ENCODE measurements at regions not wholly inside any gene's neighbourhood (a gene's known extent, or its start where the extent isn't known, plus 50 kb on each side); places are given as distances from the start of the nearest gene placed in this dataset.

DNA sequence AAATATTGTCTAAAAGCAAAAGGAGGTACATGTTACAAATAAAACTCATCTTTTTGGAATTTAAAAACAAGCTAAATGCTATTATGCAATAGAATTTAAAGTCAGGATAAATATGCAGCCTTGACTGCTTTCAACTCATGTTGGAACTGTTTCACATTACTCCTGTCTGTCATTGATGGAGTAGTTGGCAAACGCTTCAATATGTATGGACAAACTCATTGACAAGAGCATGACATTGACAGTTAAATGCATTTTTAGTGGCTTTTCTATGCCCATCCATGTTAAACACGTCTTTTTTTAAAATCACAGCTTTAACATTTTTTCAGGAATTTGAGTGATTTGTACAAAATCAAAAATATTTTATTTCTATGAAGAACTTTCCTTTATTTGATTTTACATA is 1560.5 kb downstream of the KCNT2 start:
- H3K9me3 Mint-ChIP-seq = no peaks in the 10 kb centered on the region
- no peak for DNase-seq
- no peak overlapping the region for H3K27ac Mint-ChIP-seq
- H3K4me1 Mint-ChIP-seq (ENCODE audit: low read depth) = no peaks in the 10 kb centered on the region
- CTCF ChIA-PET = no interaction called here
- no peaks in the 10 kb centered on the region for H3K27me3 Mint-ChIP-seq
- ATAC-seq = no peak
- POLR2A ChIA-PET = no interaction called here
- no peak overlapping the region for H3K4me3 Mint-ChIP-seq
- no peaks in the 10 kb centered on the region for H3K36me3 Mint-ChIP-seq (ENCODE audit: low read depth)
- TF ChIP-seq, protein P1, sequence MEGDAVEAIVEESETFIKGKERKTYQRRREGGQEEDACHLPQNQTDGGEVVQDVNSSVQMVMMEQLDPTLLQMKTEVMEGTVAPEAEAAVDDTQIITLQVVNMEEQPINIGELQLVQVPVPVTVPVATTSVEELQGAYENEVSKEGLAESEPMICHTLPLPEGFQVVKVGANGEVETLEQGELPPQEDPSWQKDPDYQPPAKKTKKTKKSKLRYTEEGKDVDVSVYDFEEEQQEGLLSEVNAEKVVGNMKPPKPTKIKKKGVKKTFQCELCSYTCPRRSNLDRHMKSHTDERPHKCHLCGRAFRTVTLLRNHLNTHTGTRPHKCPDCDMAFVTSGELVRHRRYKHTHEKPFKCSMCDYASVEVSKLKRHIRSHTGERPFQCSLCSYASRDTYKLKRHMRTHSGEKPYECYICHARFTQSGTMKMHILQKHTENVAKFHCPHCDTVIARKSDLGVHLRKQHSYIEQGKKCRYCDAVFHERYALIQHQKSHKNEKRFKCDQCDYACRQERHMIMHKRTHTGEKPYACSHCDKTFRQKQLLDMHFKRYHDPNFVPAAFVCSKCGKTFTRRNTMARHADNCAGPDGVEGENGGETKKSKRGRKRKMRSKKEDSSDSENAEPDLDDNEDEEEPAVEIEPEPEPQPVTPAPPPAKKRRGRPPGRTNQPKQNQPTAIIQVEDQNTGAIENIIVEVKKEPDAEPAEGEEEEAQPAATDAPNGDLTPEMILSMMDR (IDR thresholded peaks at IDR 0.05) = no peak
- intact Hi-C loops (cut with micrococcal nuclease) = no loop called here

DNA sequence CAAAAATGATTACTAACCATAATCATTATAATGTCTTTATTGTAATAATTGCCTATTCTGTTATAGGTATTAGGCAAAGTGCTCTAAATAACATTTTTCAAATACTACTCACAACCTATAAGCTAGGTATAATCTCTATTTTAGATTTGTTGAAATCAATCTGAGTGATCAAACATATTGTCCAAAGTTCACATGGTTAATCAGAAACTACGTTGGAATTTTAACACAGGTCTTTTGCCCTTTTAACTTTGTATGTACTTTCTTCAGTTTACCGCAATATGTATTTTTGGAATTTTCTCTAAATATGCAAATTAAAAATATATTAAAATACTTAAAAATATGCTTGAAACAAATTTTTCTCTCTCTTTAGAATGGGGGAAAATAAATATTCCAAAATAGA is 1563.2 kb downstream of the KCNT2 start:
- H3K27me3 Mint-ChIP-seq = no peaks in the 10 kb centered on the region
- no peaks in the 10 kb centered on the region for H3K36me3 Mint-ChIP-seq (ENCODE audit: low read depth)
- DNase-seq (no peak), ATAC-seq (no peak)
- H3K4me1 Mint-ChIP-seq (ENCODE audit: low read depth) = no peaks in the 10 kb centered on the region
- no peaks in the 10 kb centered on the region for H3K9me3 Mint-ChIP-seq
- TF ChIP-seq, protein P1 (IDR thresholded peaks at IDR 0.05) = no peak
- ChIA-PET POLR2A (no interaction called here), CTCF (no interaction called here)
- intact Hi-C loops (cut with micrococcal nuclease) = no loop called here
- H3K27ac Mint-ChIP-seq = no peak overlapping the region
- no peak overlapping the region for H3K4me3 Mint-ChIP-seq

DNA sequence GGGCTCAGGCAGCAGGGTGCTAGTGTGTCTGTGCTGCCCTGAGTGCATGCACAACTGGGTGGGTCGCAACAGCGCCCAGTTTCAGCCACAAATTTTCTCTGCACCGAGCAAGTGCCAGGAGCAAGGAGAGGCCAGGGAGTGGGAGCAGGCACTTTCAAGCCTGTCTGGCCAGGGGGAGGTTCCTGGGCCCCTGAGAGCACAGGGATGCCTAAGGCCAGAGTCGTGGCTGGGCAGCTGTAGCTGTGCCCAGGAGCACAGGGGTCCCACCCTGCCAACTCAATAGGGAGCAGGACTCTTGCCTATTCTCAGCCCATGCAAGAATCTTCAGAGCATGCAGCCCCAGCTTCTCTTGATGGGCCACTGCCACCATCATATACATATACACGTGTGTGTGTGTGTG is 1577.4 kb downstream of the KCNT2 start:
- Mint-ChIP-seq H3K9me3 (peaks cover 2% of the 10 kb centered on the region), H3K27ac (no peak overlapping the region), H3K4me3 (no peak overlapping the region), H3K36me3 (ENCODE audit: low read depth) (no peaks in the 10 kb centered on the region), H3K27me3 (no peaks in the 10 kb centered on the region), H3K4me1 (ENCODE audit: low read depth) (no peaks in the 10 kb centered on the region)
- intact Hi-C loops (cut with micrococcal nuclease) = no loop called here
- ChIA-PET CTCF (interaction anchor here (0.6 kb wide), 1 partner anchor 10 kb away, joined by 3 read pairs; no protein-coding TSS in a partner anchor), POLR2A (no interaction called here)
- TF ChIP-seq, protein P1 (IDR thresholded peaks at IDR 0.05) = no peak
- DNase-seq = no peak
- no peak for ATAC-seq

DNA sequence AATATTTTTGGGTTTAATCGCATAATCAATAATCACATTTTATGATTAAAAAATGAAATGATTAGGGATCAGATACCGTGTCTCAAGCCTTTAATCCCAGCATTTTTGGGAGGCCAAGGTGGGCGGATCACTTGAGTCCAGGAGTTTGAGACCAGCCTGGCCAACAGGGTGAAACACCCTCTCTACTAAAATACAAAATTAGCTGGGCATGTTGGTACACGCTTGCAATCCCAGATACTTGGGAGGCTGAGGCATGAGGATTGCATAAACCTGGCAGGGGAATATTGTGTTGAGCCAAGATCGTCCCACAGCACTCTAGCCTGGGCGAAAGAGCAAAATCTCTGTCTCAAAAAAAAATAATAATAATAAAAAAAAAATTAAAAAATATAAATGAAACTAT is 1581.4 kb downstream of the KCNT2 start:
- intact Hi-C loops (cut with micrococcal nuclease) = no loop called here
- POLR2A ChIA-PET = no interaction called here
- H3K36me3 Mint-ChIP-seq (ENCODE audit: low read depth) = no peaks in the 10 kb centered on the region
- no peaks in the 10 kb centered on the region for H3K4me1 Mint-ChIP-seq (ENCODE audit: low read depth)
- DNase-seq (no peak), ATAC-seq (no peak)
- peaks cover under 1% of the 10 kb centered on the region for H3K9me3 Mint-ChIP-seq
- CTCF ChIA-PET = no interaction called here
- H3K4me3 Mint-ChIP-seq = no peak overlapping the region
- TF ChIP-seq, protein P1 (IDR thresholded peaks at IDR 0.05) = no peak
- H3K27ac Mint-ChIP-seq = no peak overlapping the region
- no peaks in the 10 kb centered on the region for H3K27me3 Mint-ChIP-seq

DNA sequence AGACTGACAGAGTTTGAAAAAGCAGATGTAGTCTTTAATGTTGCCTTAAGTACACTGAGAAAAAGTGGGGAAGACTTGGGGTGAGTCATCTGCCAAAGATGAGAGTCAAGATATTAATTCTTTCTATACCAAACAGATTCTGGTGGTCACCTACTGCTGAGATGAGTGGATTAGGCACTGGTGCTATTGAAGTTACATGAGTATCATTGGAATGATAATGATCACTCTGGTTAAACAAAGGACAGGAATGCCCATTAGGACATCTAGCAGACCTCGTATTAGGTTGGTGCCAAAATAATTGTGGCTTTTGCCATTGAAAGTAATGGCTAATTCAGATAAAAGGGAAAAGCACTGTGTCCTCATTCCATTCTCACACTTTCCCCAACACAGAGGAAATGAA is 1588.9 kb downstream of the KCNT2 start:
- Mint-ChIP-seq H3K4me1 (ENCODE audit: low read depth) (no peaks in the 10 kb centered on the region), H3K4me3 (no peak overlapping the region), H3K9me3 (peaks cover 5% of the 10 kb centered on the region), H3K27me3 (no peaks in the 10 kb centered on the region), H3K36me3 (ENCODE audit: low read depth) (no peaks in the 10 kb centered on the region), H3K27ac (no peak overlapping the region)
- POLR2A ChIA-PET = no interaction called here
- ATAC-seq = no peak
- intact Hi-C loops (cut with micrococcal nuclease) = no loop called here
- DNase-seq = no peak
- TF ChIP-seq, protein P1 (IDR thresholded peaks at IDR 0.05) = no peak
- CTCF ChIA-PET = no interaction called here
